OCI-LY1 (cell line): ENCODE measurements at regions not wholly inside any gene's neighbourhood (a gene's known extent, or its start where the extent isn't known, plus 50 kb on each side); places are given as distances from the start of the nearest gene placed in this dataset.
"Not testable (repeated sequence)": the region's sequence is repeated elsewhere in the genome, so short reads cannot be mapped to it uniquely, and the experiment has no call there.

Experiments used
- CTCF ChIP-seq: fragments of 200-600 bp; sonication (generic), shearing (Covaris generic); IDR thresholded peaks from 2 replicates; pipeline ENCODE4 v1.5.1; 2017; ENCODE audit warnings: mild to moderate bottlenecking, antibody characterized with exemption, low read length, moderate library complexity, mixed read lengths
- EZH2 ChIP-seq: fragments of 200-600 bp; sonication (generic), shearing (Covaris generic); IDR thresholded peaks from 2 replicates; pipeline ENCODE4 v1.8.0; 2017; ENCODE audit warnings: borderline replicate concordance, mixed run types, mild to moderate bottlenecking, antibody characterized with exemption, low read length, moderate library complexity, mixed read lengths

- TF ChIP-seq CTCF, EZH2: not testable (repeated sequence)
Measured at GRCh38 chr6:58358452-58358851, 1041.0 kb downstream of the PRIM2 start.
